Neural progenitor cell (in vitro differentiated cells): ENCODE measurements at regions not wholly inside any gene's neighbourhood (a gene's known extent, or its start where the extent isn't known, plus 50 kb on each side); places are given as distances from the start of the nearest gene placed in this dataset.

Experiments used
- DNase-seq: peaks from one replicate; pipeline ENCODE4 v3.0.0-alpha.2; 2016; ENCODE audit warnings: low spot score
- H2AFZ ChIP-seq: fragments of 200-600 bp; sonication (generic); replicated peaks from 2 replicates; pipeline ENCODE4 v1.6.1; 2016; ENCODE audit warnings: antibody characterized with exemption
- H3F3A ChIP-seq: fragments of 200-600 bp; sonication (generic); 2 replicates; pipeline ENCODE4 v1.6.1; 2016; ENCODE audit warnings: antibody characterized with exemption, low read depth
- H3K27ac ChIP-seq: fragments of 200-600 bp; sonication (generic); 2 replicates; pipeline ENCODE4 v1.5.1; 2016; ENCODE audit warnings: mild to moderate bottlenecking
- H3K27me3 ChIP-seq: fragments of 200-600 bp; sonication (generic); 2 replicates; pipeline ENCODE4 v1.6.1; 2016; ENCODE audit warnings: mild to moderate bottlenecking, moderate library complexity
- H3K36me3 ChIP-seq: fragments of 200-600 bp; sonication (generic); 2 replicates; pipeline ENCODE4 v1.5.1; 2016
- H3K4me1 ChIP-seq: fragments of 200-600 bp; sonication (generic); 2 replicates; pipeline ENCODE4 v1.6.1; 2016; ENCODE audit warnings: mixed run types
- H3K4me2 ChIP-seq: fragments of 200-600 bp; sonication (generic); 2 replicates; pipeline ENCODE4 v1.6.1; 2016
- H3K4me3 ChIP-seq: fragments of 200-600 bp; sonication (generic); 2 replicates; pipeline ENCODE4 v1.5.1; 2016
- H3K79me2 ChIP-seq: fragments of 200-600 bp; sonication (generic); 2 replicates; pipeline ENCODE4 v1.6.1; 2016; ENCODE audit warnings: low read depth
- H3K9ac ChIP-seq: fragments of 200-600 bp; sonication (generic); 2 replicates; pipeline ENCODE4 v1.6.1; 2016
- H3K9me3 ChIP-seq: fragments of 200-600 bp; sonication (generic); 2 replicates; pipeline ENCODE4 v1.5.1; 2016; ENCODE audit warnings: low read depth
- H4K20me1 ChIP-seq: fragments of 200-600 bp; sonication (generic); 2 replicates; pipeline ENCODE4 v1.6.1; 2016; ENCODE audit warnings: low read depth
- H3K27ac Mint-ChIP-seq: 3 replicates; pipeline ENCODE4 v1.8.0; 2021; ENCODE audit warnings: mixed read lengths
- H3K27me3 Mint-ChIP-seq: 2 replicates; pipeline ENCODE4 v1.8.0; 2022; ENCODE audit warnings: low read depth, mild to moderate bottlenecking, inconsistent platforms, moderate library complexity, mixed read lengths; ENCODE audit not compliant: insufficient read depth
- H3K36me3 Mint-ChIP-seq: 3 replicates; pipeline ENCODE4 v1.8.0; 2021; ENCODE audit warnings: mixed read lengths
- H3K4me1 Mint-ChIP-seq: 3 replicates; pipeline ENCODE4 v1.8.0; 2021; ENCODE audit warnings: mixed read lengths
- H3K4me3 Mint-ChIP-seq: 3 replicates; pipeline ENCODE4 v1.8.0; 2021; ENCODE audit warnings: mild to moderate bottlenecking, moderate library complexity, mixed read lengths
- H3K9me3 Mint-ChIP-seq: 3 replicates; pipeline ENCODE4 v1.8.0; 2020; ENCODE audit warnings: mixed read lengths
- EZH2 ChIP-seq: fragments of 200-600 bp; sonication (generic); IDR thresholded peaks from 2 replicates; pipeline ENCODE4 v1.6.1; 2017; ENCODE audit warnings: antibody characterized with exemption, mild to moderate bottlenecking, moderate library complexity
- EZH2phosphoT487 ChIP-seq: fragments of 200-600 bp; sonication (generic); IDR thresholded peaks from 2 replicates; pipeline ENCODE4 v1.6.1; 2017; ENCODE audit warnings: antibody characterized with exemption
- TF ChIP-seq, protein P1 (sequence below): fragments of 200-600 bp; sonication (generic); IDR thresholded peaks from 2 replicates; pipeline ENCODE4 v1.5.1; 2017; ENCODE audit warnings: antibody characterized with exemption, mild to moderate bottlenecking

DNA sequence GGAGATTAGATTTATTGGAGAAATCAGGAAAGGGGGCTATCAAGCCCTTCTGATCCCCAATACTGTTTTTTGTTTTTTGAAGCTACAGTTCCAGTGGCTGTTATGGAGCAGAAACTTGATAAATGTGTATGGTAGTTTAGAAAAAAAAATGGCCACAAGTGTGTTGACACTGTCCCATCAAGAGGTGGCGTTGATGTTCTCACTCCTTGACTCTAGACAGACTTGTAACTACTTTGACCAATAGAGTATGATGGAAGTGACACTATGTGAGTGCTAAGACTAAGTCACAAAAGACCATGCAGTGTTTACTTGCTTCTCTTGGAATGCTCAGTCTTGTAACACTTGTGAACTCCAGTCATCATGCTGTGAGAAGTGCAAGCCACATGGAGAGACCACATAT, 356.7 kb downstream of the PDCD6IP start:
- no peaks in the 10 kb centered on the region for H4K20me1 ChIP-seq
- H3K27me3 ChIP-seq: no peaks in the 10 kb centered on the region
- TF ChIP-seq, protein P1, sequence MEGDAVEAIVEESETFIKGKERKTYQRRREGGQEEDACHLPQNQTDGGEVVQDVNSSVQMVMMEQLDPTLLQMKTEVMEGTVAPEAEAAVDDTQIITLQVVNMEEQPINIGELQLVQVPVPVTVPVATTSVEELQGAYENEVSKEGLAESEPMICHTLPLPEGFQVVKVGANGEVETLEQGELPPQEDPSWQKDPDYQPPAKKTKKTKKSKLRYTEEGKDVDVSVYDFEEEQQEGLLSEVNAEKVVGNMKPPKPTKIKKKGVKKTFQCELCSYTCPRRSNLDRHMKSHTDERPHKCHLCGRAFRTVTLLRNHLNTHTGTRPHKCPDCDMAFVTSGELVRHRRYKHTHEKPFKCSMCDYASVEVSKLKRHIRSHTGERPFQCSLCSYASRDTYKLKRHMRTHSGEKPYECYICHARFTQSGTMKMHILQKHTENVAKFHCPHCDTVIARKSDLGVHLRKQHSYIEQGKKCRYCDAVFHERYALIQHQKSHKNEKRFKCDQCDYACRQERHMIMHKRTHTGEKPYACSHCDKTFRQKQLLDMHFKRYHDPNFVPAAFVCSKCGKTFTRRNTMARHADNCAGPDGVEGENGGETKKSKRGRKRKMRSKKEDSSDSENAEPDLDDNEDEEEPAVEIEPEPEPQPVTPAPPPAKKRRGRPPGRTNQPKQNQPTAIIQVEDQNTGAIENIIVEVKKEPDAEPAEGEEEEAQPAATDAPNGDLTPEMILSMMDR: peak; percentile 34
- no peak for TF ChIP-seq EZH2phosphoT487
- TF ChIP-seq EZH2: no peak
- H3K79me2 ChIP-seq: no peaks in the 10 kb centered on the region
- no peak overlapping the region for H3K4me3 ChIP-seq
- DNase-seq: no peak
- no peak overlapping the region for H3K27ac ChIP-seq
- Mint-ChIP-seq H3K36me3 (no peaks in the 10 kb centered on the region), H3K27ac (no peak overlapping the region), H3K4me1 (peaks cover 19% of the 10 kb centered on the region), H3K4me3 (no peak overlapping the region), H3K9me3 (peaks cover 6% of the 10 kb centered on the region), H3K27me3 (peaks cover 4% of the 10 kb centered on the region)
- no peak overlapping the region for H3K9ac ChIP-seq
- no peak overlapping the region for H3K4me2 ChIP-seq
- H3K36me3 ChIP-seq: no peaks in the 10 kb centered on the region
- H3F3A ChIP-seq: no peaks in the 10 kb centered on the region
- no peak overlapping the region for H2AFZ ChIP-seq
- H3K9me3 ChIP-seq: no peaks in the 10 kb centered on the region
- H3K4me1 ChIP-seq: peaks cover 13% of the 10 kb centered on the region

- H3K4me1 Mint-ChIP-seq: peaks cover 19% of the 10 kb centered on the region
- peaks cover 6% of the 10 kb centered on the region for H3K9me3 Mint-ChIP-seq
- H3K27me3 Mint-ChIP-seq: peaks cover 4% of the 10 kb centered on the region
- Histone ChIP-seq H3K9ac (no peak overlapping the region), H3K4me2 (no peak overlapping the region), H3K36me3 (no peaks in the 10 kb centered on the region), H2AFZ (no peak overlapping the region), H3K27ac (no peak overlapping the region), H3K4me3 (no peak overlapping the region), H3K79me2 (no peaks in the 10 kb centered on the region), H3K27me3 (no peaks in the 10 kb centered on the region), H4K20me1 (no peaks in the 10 kb centered on the region), H3F3A (no peaks in the 10 kb centered on the region), H3K9me3 (no peaks in the 10 kb centered on the region), H3K4me1 (peaks cover 13% of the 10 kb centered on the region)
- TF ChIP-seq, protein P1: no peak
- TF ChIP-seq EZH2: no peak
- TF ChIP-seq EZH2phosphoT487: no peak
- no peak for DNase-seq
- H3K4me3 Mint-ChIP-seq: no peak overlapping the region
- no peak overlapping the region for H3K27ac Mint-ChIP-seq
- no peaks in the 10 kb centered on the region for H3K36me3 Mint-ChIP-seq
Observed at GRCh38 chr3:34155666-34156065, 357.2 kb downstream of the PDCD6IP start.

DNA sequence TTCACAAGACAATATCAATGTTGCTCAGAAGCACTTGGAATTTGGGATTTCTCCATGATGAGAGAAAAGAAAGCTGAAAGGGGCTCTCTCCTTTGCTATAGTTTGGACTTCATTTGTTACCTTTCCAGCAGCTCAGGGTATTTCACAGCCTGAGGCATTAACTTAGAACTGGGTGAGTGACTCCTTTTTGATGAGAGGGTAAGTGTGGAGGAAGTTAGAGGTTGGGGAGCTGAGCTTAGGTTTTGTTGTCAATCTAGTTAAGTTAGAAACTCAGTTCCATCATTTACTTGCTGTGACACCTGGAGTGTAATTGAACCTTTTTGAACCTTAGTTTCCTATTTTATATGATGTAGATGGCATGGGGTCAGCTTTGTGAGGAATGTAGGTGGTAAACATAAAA, 359.1 kb downstream of the PDCD6IP start:
- no peaks in the 10 kb centered on the region for H3K36me3 Mint-ChIP-seq
- Histone ChIP-seq H3K4me1 (peaks cover 13% of the 10 kb centered on the region), H3K4me3 (no peak overlapping the region), H3K79me2 (no peaks in the 10 kb centered on the region), H3K4me2 (no peak overlapping the region), H3K9ac (no peak overlapping the region), H2AFZ (no peak overlapping the region), H3K36me3 (no peaks in the 10 kb centered on the region), H3K27ac (no peak overlapping the region), H3F3A (no peaks in the 10 kb centered on the region), H3K9me3 (no peaks in the 10 kb centered on the region), H3K27me3 (no peaks in the 10 kb centered on the region), H4K20me1 (no peaks in the 10 kb centered on the region)
- TF ChIP-seq EZH2 (no peak), EZH2phosphoT487 (no peak)
- TF ChIP-seq, protein P1: no peak
- H3K9me3 Mint-ChIP-seq: peaks cover 4% of the 10 kb centered on the region
- peak; percentile 13 for DNase-seq
- H3K4me3 Mint-ChIP-seq: no peak overlapping the region
- H3K27ac Mint-ChIP-seq: no peak overlapping the region
- H3K4me1 Mint-ChIP-seq: peaks cover 16% of the 10 kb centered on the region
- peaks cover 4% of the 10 kb centered on the region for H3K27me3 Mint-ChIP-seq
